Body of pancreas (tissue), 4 donors: ENCODE measurements at regions not wholly inside any gene's neighbourhood (a gene's known extent, or its start where the extent isn't known, plus 50 kb on each side); places are given as distances from the start of the nearest gene placed in this dataset.

Experiments used
- ATAC-seq: fragments of 150-250 bp; one replicate; pipeline ENCODE4 v1.9.1; 2016
- DNase-seq, 4 donors: peaks; one replicate each; pipeline ENCODE4 v3.0.0-alpha.2; 2019
- H3K27ac ChIP-seq, 4 donors: fragments of 200-600 bp; sonication (generic); 1 replicate in 3 of 4; 2 replicates in 1 of 4; pipeline versions ENCODE4 v1.5.1 to v1.6.1; 2016 to 2019; ENCODE audit warnings: mild to moderate bottlenecking in 1 of 4, mixed read lengths in 1 of 4, moderate library complexity in 1 of 4
- H3K27me3 ChIP-seq, 2 donors: fragments of 200-600 bp; sonication (generic); one replicate each; pipeline ENCODE4 v1.6.0; 2016; ENCODE audit warnings: mild to moderate bottlenecking in 1 of 2
- H3K36me3 ChIP-seq, 2 donors: fragments of 200-600 bp; sonication (generic); replicated peaks in 1 of 2; 2 replicates each; pipeline ENCODE4 v1.5.1; 2016; ENCODE audit warnings: low read depth in 2 of 2; ENCODE audit not compliant: insufficient read depth in 1 of 2
- H3K4me1 ChIP-seq: fragments of 200-600 bp; sonication (generic); one replicate; pipeline ENCODE4 v1.6.0; 2016
- H3K4me3 ChIP-seq, 2 donors: fragments of 200-600 bp; sonication (generic); 1 replicate in 1 of 2; 2 replicates in 1 of 2; pipeline ENCODE4 v1.5.1; 2016 to 2019
- H3K9me3 ChIP-seq, 3 donors: fragments of 200-600 bp; sonication (generic); 1 replicate in 2 of 3; 2 replicates in 1 of 3; pipeline ENCODE4 v1.5.1; 2016
- POLR2A ChIP-seq, 3 donors: fragments of 450-650 bp; IDR thresholded peaks; one replicate each; pipeline ENCODE4 v1.6.1; 2016; ENCODE audit warnings: antibody characterized with exemption in 3 of 3, mild to moderate bottlenecking in 2 of 3
- WGBS, 2 donors: methylation state at CpG; one replicate each; pipeline ENCODE4 v1.1.5; 2017; 5-methylcytosine and 5-hydroxymethylcytosine counted together
- intact Hi-C: fragments of 100-400 bp; cut with DNase I; formaldehyde crosslinking; loops from one replicate; pipeline ENCODE4 v1.15.1; 2023
- TF ChIP-seq, protein P1 (sequence below), 7 experiments: fragments of 450-650 bp in 4 of 7; fragments of 200-600 bp in 3 of 7; sonication (generic) in 3 of 7; IDR thresholded peaks; one replicate each; pipeline ENCODE4 v1.5.1; 2016 to 2019; ENCODE audit warnings: antibody characterized with exemption in 7 of 7

DNA sequence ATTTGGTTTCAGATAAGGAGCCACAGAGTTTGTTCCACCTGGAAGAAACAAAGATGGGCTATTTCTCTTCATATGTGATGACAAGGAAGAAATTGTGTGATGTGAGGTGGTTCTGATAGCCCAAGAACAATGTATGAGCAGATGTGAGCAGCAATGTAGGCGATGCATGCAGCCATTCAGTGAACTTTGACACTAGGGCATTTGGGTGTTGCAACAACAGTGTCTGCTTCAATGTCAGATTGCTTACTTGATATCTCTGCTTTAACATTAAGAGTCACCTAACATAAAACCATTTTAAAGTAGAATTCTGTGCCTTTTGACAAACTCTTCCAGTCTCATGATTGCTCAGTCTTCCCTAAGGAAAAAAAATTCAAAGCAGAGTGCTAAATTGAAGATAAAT, 865.4 kb downstream of the SLITRK6 start:
- H3K4me1 ChIP-seq: no peaks in the 10 kb centered on the region
- no peak overlapping the region for H3K4me3 ChIP-seq
- intact Hi-C loops: no loop called here
- no peak for DNase-seq
- no peak for TF ChIP-seq POLR2A (IDR thresholded peaks at IDR 0.05)
- TF ChIP-seq, protein P1, sequence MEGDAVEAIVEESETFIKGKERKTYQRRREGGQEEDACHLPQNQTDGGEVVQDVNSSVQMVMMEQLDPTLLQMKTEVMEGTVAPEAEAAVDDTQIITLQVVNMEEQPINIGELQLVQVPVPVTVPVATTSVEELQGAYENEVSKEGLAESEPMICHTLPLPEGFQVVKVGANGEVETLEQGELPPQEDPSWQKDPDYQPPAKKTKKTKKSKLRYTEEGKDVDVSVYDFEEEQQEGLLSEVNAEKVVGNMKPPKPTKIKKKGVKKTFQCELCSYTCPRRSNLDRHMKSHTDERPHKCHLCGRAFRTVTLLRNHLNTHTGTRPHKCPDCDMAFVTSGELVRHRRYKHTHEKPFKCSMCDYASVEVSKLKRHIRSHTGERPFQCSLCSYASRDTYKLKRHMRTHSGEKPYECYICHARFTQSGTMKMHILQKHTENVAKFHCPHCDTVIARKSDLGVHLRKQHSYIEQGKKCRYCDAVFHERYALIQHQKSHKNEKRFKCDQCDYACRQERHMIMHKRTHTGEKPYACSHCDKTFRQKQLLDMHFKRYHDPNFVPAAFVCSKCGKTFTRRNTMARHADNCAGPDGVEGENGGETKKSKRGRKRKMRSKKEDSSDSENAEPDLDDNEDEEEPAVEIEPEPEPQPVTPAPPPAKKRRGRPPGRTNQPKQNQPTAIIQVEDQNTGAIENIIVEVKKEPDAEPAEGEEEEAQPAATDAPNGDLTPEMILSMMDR (IDR thresholded peaks at IDR 0.05): no peak
- H3K27ac ChIP-seq: no peak overlapping the region
- no peaks in the 10 kb centered on the region for H3K27me3 ChIP-seq
- 4 to 61% methylated on average over 1 of the region's 1 CpG for WGBS, 2 donors
- H3K36me3 ChIP-seq: no peaks in the 10 kb centered on the region
- no peaks in the 10 kb centered on the region for H3K9me3 ChIP-seq
- no peak for ATAC-seq

DNA sequence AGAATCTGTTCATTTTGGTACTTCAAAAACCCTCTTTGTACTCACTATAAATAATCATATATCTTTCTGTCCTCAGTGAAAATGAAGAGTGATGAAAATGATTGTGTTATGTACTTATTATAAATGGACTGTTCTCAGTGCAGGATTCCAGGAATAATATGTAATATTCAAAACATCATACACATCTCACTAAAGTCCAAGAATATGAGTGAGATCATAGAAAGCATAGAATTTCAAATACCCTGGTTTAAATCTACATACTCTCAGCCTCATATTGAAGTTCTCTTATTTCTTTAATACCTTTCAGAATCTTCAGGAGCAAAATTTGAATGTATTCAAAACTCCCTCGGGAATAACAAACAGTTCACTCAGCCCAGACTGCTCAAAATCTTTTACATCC, 868.0 kb downstream of the SLITRK6 start:
- DNase-seq: no peak
- no peak overlapping the region for H3K4me3 ChIP-seq
- intact Hi-C loops: no loop called here
- ATAC-seq: no peak
- no peaks in the 10 kb centered on the region for H3K9me3 ChIP-seq
- no peaks in the 10 kb centered on the region for H3K4me1 ChIP-seq
- H3K36me3 ChIP-seq: no peaks in the 10 kb centered on the region
- H3K27me3 ChIP-seq: no peaks in the 10 kb centered on the region
- no peak overlapping the region for H3K27ac ChIP-seq
- no peak for TF ChIP-seq POLR2A (IDR thresholded peaks at IDR 0.05)
- TF ChIP-seq, protein P1 (IDR thresholded peaks at IDR 0.05): no peak
- WGBS, 2 donors: 37 to 52% methylated on average over 1 of the region's 1 CpG

DNA sequence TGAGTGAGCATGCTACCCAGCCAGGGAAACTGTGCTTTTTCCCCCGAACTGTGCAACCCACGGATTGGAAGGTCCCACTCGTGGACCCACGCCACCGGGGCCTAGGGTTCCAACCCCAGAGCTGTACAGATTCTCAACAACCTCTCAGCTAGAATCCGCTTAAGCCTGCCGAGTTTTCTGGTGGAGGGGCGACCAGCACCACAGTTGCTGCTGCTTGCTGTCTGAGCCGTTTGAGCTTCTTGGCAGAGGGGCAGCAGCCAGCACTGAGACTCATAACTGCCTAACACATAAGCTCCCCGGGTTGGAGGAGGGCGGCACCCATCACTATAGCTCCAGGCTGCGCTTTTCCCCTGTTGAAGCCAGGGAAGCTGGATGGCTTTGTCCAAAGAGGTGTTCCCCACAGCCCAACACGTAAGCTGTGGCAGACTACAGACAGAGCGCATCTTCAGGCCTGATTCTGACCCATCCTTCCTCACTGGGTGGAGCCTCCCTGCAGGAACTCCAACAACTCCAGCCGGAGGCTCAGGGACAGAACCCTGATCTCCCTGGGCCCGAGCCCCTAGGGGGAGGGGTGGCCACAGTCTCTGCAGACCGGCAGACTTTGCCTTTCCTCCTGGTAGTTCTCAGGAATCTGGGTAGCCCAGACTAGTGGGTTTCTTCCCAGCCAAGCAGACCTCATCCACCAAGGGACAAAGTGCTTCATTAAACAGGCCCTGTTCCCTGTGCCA, 871.6 kb downstream of the SLITRK6 start:
- no peaks in the 10 kb centered on the region for H3K36me3 ChIP-seq
- DNase-seq (no peak), ATAC-seq (no peak)
- no peak overlapping the region for H3K4me3 ChIP-seq
- no peaks in the 10 kb centered on the region for H3K27me3 ChIP-seq
- H3K27ac ChIP-seq: no peak overlapping the region
- TF ChIP-seq, protein P1 (IDR thresholded peaks at IDR 0.05): no peak
- TF ChIP-seq POLR2A (IDR thresholded peaks at IDR 0.05): no peak
- intact Hi-C loops: no loop called here
- WGBS, 2 donors: 65 to 67% methylated on average over 5 to 17 of the region's 17 CpGs
- no peaks in the 10 kb centered on the region for H3K9me3 ChIP-seq
- H3K4me1 ChIP-seq: no peaks in the 10 kb centered on the region

DNA sequence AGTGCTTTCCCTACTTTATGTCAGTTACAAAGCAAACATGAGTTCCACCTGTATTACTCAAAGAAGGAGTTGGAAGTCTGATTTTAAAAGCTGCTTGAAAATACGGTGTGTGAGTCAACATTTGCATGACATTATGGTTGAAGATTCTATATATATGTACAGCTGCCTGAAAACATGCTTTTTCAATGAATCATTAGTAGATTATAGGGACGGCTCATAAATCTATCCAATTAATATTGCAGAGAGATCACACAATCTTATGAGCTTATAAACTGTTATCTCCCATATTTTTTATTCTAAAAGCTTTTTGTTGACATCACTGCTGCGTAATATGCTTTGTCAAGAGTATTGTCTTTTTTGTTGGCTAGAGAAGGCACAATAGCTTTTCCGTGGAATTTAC, 873.8 kb downstream of the SLITRK6 start:
- ATAC-seq (no peak), DNase-seq (no peak)
- intact Hi-C loops: no loop called here
- Histone ChIP-seq H3K36me3 (no peaks in the 10 kb centered on the region), H3K4me3 (no peak overlapping the region), H3K9me3 (no peaks in the 10 kb centered on the region), H3K27ac (no peak overlapping the region), H3K4me1 (no peaks in the 10 kb centered on the region), H3K27me3 (no peaks in the 10 kb centered on the region)
- TF ChIP-seq, protein P1 (IDR thresholded peaks at IDR 0.05): no peak
- TF ChIP-seq POLR2A (IDR thresholded peaks at IDR 0.05): no peak
- 49 to 60% methylated on average over 4 of the region's 4 CpGs for WGBS, 2 donors

DNA sequence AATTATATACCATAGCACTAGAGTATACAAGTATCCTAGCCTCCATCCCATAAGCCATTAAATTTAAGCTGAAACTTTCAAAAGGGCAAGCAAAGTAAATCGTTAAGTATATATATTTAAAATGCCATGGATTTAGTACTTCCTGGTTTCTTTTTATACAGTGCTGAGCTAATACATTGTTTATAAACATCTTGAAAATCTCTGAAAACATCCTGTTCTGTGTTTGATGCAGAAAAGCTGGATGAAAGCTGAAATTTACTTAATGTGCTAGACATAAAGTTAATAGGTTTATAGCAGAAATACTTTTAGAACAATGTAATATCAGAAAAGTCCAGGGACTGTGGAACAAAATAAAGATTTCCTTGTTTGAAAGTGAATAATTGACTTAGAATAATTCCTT, 875.4 kb downstream of the SLITRK6 start:
- Histone ChIP-seq H3K36me3 (no peaks in the 10 kb centered on the region), H3K4me3 (no peak overlapping the region), H3K27ac (no peak overlapping the region), H3K9me3 (no peaks in the 10 kb centered on the region), H3K27me3 (no peaks in the 10 kb centered on the region), H3K4me1 (no peaks in the 10 kb centered on the region)
- DNase-seq (no peak), ATAC-seq (no peak)
- intact Hi-C loops: no loop called here
- TF ChIP-seq, protein P1 (IDR thresholded peaks at IDR 0.05): no peak
- no peak for TF ChIP-seq POLR2A (IDR thresholded peaks at IDR 0.05)
- 16 to 21% methylated on average over 1 of the region's 1 CpG for WGBS, 2 donors
